ENCODE measurements at regions not wholly inside any gene's neighbourhood (a gene's known extent, or its start where the extent isn't known, plus 50 kb on each side); places are given as distances from the start of the nearest gene placed in this dataset.
"Not testable (repeated sequence)": the region's sequence is repeated elsewhere in the genome, so short reads cannot be mapped to it uniquely, and the experiment has no call there.

- intact Hi-C loops (cut with micrococcal nuclease); POLR2A ChIA-PET; H3K4me3 Mint-ChIP-seq; DNase-seq; H3K27ac Mint-ChIP-seq; H3K36me3 Mint-ChIP-seq; CTCF ChIA-PET; H3K27me3 Mint-ChIP-seq; H3K4me1 Mint-ChIP-seq (ENCODE audit: low read depth): not testable (repeated sequence)
- H3K9me3 Mint-ChIP-seq: peaks cover 21% of the 10 kb centered on the region
These were observed 51.4 kb upstream of the INPP4B start for GRCh38 chr4:142897518-142897917.

GRCh38 chr4:142900622-142901021, 54.5 kb upstream of the INPP4B start:
- no peak overlapping the region for H3K27ac Mint-ChIP-seq
- no peak for DNase-seq

GRCh38 chr4:142901166-142901662, 55.1 kb upstream of the INPP4B start:
- H3K9me3 Mint-ChIP-seq: peaks cover 4% of the 10 kb centered on the region
- POLR2A ChIA-PET: no interaction called here
- no peak overlapping the region for H3K27ac Mint-ChIP-seq
- intact Hi-C loops (cut with micrococcal nuclease): no loop called here
- H3K4me1 Mint-ChIP-seq (ENCODE audit: low read depth): no peaks in the 10 kb centered on the region
- CTCF ChIA-PET: no interaction called here
- peaks cover 3% of the 10 kb centered on the region for H3K36me3 Mint-ChIP-seq
- no peak for DNase-seq
- H3K4me3 Mint-ChIP-seq: no peak overlapping the region
- H3K27me3 Mint-ChIP-seq: peaks cover 7% of the 10 kb centered on the region

More at GRCh38 chr4:142900622-142901021, 54.5 kb upstream of the INPP4B start:
- H3K36me3 Mint-ChIP-seq: peaks cover 2% of the 10 kb centered on the region
- H3K9me3 Mint-ChIP-seq: peaks cover 2% of the 10 kb centered on the region
- H3K4me3 Mint-ChIP-seq: no peak overlapping the region
- ChIA-PET CTCF (no interaction called here), POLR2A (no interaction called here)
- H3K4me1 Mint-ChIP-seq (ENCODE audit: low read depth): no peaks in the 10 kb centered on the region
- peaks cover 4% of the 10 kb centered on the region for H3K27me3 Mint-ChIP-seq
- intact Hi-C loops (cut with micrococcal nuclease): no loop called here

- intact Hi-C loops (cut with micrococcal nuclease); H3K4me3 Mint-ChIP-seq; H3K9me3 Mint-ChIP-seq; DNase-seq; CTCF ChIA-PET; POLR2A ChIA-PET; H3K4me1 Mint-ChIP-seq (ENCODE audit: low read depth); H3K27ac Mint-ChIP-seq; H3K36me3 Mint-ChIP-seq: not testable (repeated sequence)
- H3K27me3 Mint-ChIP-seq: peaks cover 12% of the 10 kb centered on the region
These were observed 57.5 kb upstream of the INPP4B start for GRCh38 chr4:142903617-142904016.

GRCh38 chr4:142909908-142910307, 63.8 kb upstream of the INPP4B start:
- Mint-ChIP-seq H3K9me3 (peaks cover 4% of the 10 kb centered on the region), H3K36me3 (peaks cover 3% of the 10 kb centered on the region), H3K4me3 (no peak overlapping the region), H3K27me3 (peaks cover 20% of the 10 kb centered on the region), H3K4me1 (ENCODE audit: low read depth) (no peaks in the 10 kb centered on the region), H3K27ac (no peak overlapping the region)
- ChIA-PET POLR2A (no interaction called here), CTCF (no interaction called here)
- intact Hi-C loops (cut with micrococcal nuclease): no loop called here
- DNase-seq: no peak

GRCh38 chr4:142913034-142913433, 66.9 kb upstream of the INPP4B start:
- no peak for DNase-seq
- no peaks in the 10 kb centered on the region for H3K36me3 Mint-ChIP-seq
- ChIA-PET CTCF (no interaction called here), POLR2A (no interaction called here)
- no peaks in the 10 kb centered on the region for H3K4me1 Mint-ChIP-seq (ENCODE audit: low read depth)
- peaks cover 10% of the 10 kb centered on the region for H3K27me3 Mint-ChIP-seq
- intact Hi-C loops (cut with micrococcal nuclease): no loop called here
- no peaks in the 10 kb centered on the region for H3K9me3 Mint-ChIP-seq
- no peak overlapping the region for H3K27ac Mint-ChIP-seq
- no peak overlapping the region for H3K4me3 Mint-ChIP-seq

GRCh38 chr4:142913461-142914030, 67.4 kb upstream of the INPP4B start:
- Mint-ChIP-seq H3K27me3 (peaks cover 10% of the 10 kb centered on the region), H3K36me3 (no peaks in the 10 kb centered on the region), H3K4me3 (no peak overlapping the region), H3K4me1 (ENCODE audit: low read depth) (no peaks in the 10 kb centered on the region), H3K9me3 (no peaks in the 10 kb centered on the region), H3K27ac (no peak overlapping the region)
- POLR2A ChIA-PET: no interaction called here
- no peak for DNase-seq
- intact Hi-C loops (cut with micrococcal nuclease): no loop called here
- CTCF ChIA-PET: no interaction called here

- intact Hi-C loops (cut with micrococcal nuclease): no loop called here
- POLR2A ChIA-PET: no interaction called here
- Mint-ChIP-seq H3K27me3 (peaks cover 4% of the 10 kb centered on the region), H3K4me1 (ENCODE audit: low read depth) (no peaks in the 10 kb centered on the region), H3K4me3 (no peak overlapping the region), H3K36me3 (no peaks in the 10 kb centered on the region), H3K9me3 (no peaks in the 10 kb centered on the region), H3K27ac (no peak overlapping the region)
- DNase-seq: no peak
- CTCF ChIA-PET: no interaction called here
These were observed 71.6 kb upstream of the INPP4B start for GRCh38 chr4:142917678-142918077.

- Mint-ChIP-seq H3K27ac (no peak overlapping the region), H3K4me1 (ENCODE audit: low read depth) (no peaks in the 10 kb centered on the region), H3K36me3 (no peaks in the 10 kb centered on the region), H3K27me3 (peaks cover 1% of the 10 kb centered on the region), H3K4me3 (no peak overlapping the region), H3K9me3 (no peaks in the 10 kb centered on the region)
- DNase-seq: no peak
- intact Hi-C loops (cut with micrococcal nuclease): no loop called here
- CTCF ChIA-PET: no interaction called here
- POLR2A ChIA-PET: no interaction called here
These were observed 76.6 kb upstream of the INPP4B start for GRCh38 chr4:142922720-142923119.

GRCh38 chr4:142923619-142924018, 77.5 kb upstream of the INPP4B start:
- ChIA-PET CTCF (no interaction called here), POLR2A (no interaction called here)
- intact Hi-C loops (cut with micrococcal nuclease): no loop called here
- DNase-seq: no peak
- no peaks in the 10 kb centered on the region for H3K36me3 Mint-ChIP-seq
- no peak overlapping the region for H3K4me3 Mint-ChIP-seq
- H3K4me1 Mint-ChIP-seq (ENCODE audit: low read depth): no peaks in the 10 kb centered on the region
- H3K9me3 Mint-ChIP-seq: no peaks in the 10 kb centered on the region
- no peak overlapping the region for H3K27ac Mint-ChIP-seq
- H3K27me3 Mint-ChIP-seq: peaks cover 1% of the 10 kb centered on the region

- POLR2A ChIA-PET: no interaction called here
- Mint-ChIP-seq H3K4me3 (no peak overlapping the region), H3K9me3 (no peaks in the 10 kb centered on the region), H3K4me1 (ENCODE audit: low read depth) (no peaks in the 10 kb centered on the region), H3K27ac (no peak overlapping the region), H3K36me3 (no peaks in the 10 kb centered on the region), H3K27me3 (peaks cover 6% of the 10 kb centered on the region)
- intact Hi-C loops (cut with micrococcal nuclease): no loop called here
- DNase-seq: no peak
- CTCF ChIA-PET: no interaction called here
These were observed 79.1 kb upstream of the INPP4B start for GRCh38 chr4:142925161-142925560.

- Mint-ChIP-seq H3K4me1 (ENCODE audit: low read depth) (no peaks in the 10 kb centered on the region), H3K27ac (no peak overlapping the region), H3K9me3 (no peaks in the 10 kb centered on the region), H3K4me3 (no peak overlapping the region), H3K27me3 (peaks cover 5% of the 10 kb centered on the region), H3K36me3 (no peaks in the 10 kb centered on the region)
- no peak for DNase-seq
- POLR2A ChIA-PET: no interaction called here
- CTCF ChIA-PET: no interaction called here
- intact Hi-C loops (cut with micrococcal nuclease): no loop called here
These were observed 81.6 kb upstream of the INPP4B start for GRCh38 chr4:142927721-142928120.

- Mint-ChIP-seq H3K27ac (no peak overlapping the region), H3K27me3 (peaks cover 5% of the 10 kb centered on the region), H3K4me3 (no peak overlapping the region), H3K4me1 (ENCODE audit: low read depth) (no peaks in the 10 kb centered on the region), H3K9me3 (no peaks in the 10 kb centered on the region), H3K36me3 (no peaks in the 10 kb centered on the region)
- POLR2A ChIA-PET: no interaction called here
- no peak for DNase-seq
- intact Hi-C loops (cut with micrococcal nuclease): no loop called here
- CTCF ChIA-PET: no interaction called here
These were observed 83.4 kb upstream of the INPP4B start for GRCh38 chr4:142929526-142929925.

GRCh38 chr4:142933207-142933606, 87.1 kb upstream of the INPP4B start:
- intact Hi-C loops (cut with micrococcal nuclease): no loop called here
- H3K27me3 Mint-ChIP-seq: peaks cover 5% of the 10 kb centered on the region
- no peaks in the 10 kb centered on the region for H3K4me1 Mint-ChIP-seq (ENCODE audit: low read depth)
- H3K4me3 Mint-ChIP-seq: no peak overlapping the region
- H3K9me3 Mint-ChIP-seq: no peaks in the 10 kb centered on the region
- no peak for DNase-seq
- POLR2A ChIA-PET: no interaction called here
- H3K27ac Mint-ChIP-seq: no peak overlapping the region
- CTCF ChIA-PET: no interaction called here
- H3K36me3 Mint-ChIP-seq: no peaks in the 10 kb centered on the region

All from activated CD4-positive, alpha-beta memory T cell treated with anti-CD3 and anti-CD28 coated beads for 36 hours (primary cell).